ENCODE measurements at regions not wholly inside any gene's neighbourhood (a gene's known extent, or its start where the extent isn't known, plus 50 kb on each side); places are given as distances from the start of the nearest gene placed in this dataset.

DNA sequence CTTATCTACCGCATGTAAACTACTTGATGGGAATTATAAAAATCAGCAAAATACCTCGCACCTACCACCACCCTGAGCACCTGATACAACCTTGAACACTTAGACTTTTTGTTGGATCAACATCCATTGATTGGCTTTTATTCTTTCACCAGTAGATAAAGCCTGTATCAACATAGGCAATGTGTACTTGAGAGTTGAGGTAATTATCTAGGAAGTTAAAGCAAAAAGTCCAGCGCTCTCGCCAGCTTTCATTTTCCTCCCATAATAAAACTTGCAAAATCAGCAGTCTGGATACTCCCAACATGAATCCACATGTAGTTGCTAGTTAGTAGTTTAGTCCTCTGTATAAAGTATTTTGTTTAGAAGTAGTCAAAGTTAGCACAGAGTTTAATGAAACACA, 132.0 kb upstream of the PRDM1 start:
- DNase-seq, result no peak

DNA sequence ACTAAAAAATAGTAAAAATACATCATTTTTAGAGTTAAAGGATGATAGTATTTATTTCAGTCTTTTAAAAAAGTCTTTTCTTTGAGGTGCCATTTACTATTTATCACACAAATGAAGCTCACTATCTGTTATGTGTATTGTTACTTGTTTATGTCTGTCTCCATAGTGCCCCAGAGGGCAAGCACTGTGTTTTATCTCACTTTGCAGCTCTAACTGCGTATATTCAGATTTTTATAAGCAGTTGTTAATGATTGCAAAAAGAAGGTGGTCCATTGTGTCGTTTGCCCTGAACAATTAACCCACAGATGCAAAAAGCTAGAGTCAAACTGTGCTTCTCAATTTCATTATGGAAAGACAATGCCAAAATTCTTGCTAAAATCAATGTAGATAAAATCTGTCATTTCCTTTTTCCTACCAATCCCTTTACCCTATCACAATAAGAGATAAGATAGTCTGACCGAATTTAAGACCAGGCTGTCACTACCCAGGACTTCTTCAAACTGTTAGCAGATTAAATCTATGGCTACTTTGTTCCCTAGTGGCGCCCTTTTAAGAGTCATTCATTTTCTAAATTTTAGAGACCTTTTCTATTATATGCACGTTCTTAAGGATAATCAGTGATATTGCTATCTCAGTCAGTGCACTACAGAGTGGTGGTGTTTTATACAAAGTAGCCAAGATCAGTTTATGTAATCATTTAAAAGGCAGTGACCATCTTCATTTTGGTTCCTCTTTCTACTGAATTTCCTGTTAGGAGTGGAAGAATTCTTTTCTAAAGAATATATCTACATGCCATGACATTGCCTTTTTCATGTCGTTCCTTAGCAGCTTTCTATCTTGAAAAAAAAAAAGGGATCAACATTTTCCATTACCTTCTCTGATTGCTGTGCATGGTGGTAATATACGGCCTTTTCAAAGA, 133.1 kb upstream of the PRDM1 start:
- no peak for DNase-seq

DNA sequence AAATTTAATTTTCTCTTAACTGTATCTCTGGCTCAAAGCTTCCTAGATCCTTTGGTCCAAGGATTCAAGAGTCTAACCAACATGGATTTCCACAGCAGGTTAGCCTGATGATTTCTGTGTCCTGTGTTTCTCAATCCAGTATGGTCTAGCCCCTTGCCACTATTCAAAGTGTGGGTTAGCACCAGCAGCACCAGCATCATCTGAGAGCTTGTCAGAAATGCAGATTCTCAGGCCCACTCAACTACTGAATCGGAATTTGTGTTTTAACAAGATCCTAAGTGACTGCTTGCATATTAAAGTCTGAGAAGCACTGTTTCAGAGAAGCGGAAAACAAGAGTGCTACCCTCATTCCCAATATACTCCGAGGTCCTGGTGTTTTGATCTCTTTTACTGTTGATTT, 133.8 kb upstream of the PRDM1 start:
- DNase-seq, result no peak

DNA sequence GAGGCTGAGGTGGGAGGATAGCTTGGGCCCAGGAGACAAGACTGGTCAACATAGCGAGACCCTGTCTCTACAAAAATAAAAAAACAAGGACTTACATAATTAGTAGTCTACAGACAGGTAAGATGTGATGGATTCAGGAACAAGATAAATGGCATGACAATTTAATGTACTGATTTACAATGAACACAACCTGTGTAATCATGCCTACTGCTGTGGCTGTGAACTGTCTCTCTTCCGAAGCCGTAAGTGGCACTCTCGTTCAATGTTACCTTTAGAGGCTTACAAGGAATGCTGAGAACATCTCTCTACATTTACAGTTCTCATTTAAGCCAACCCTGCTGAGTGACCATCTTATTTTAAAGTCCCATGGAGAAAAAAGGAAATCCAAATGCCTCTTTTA, 134.8 kb upstream of the PRDM1 start:
- no peak for DNase-seq

DNA sequence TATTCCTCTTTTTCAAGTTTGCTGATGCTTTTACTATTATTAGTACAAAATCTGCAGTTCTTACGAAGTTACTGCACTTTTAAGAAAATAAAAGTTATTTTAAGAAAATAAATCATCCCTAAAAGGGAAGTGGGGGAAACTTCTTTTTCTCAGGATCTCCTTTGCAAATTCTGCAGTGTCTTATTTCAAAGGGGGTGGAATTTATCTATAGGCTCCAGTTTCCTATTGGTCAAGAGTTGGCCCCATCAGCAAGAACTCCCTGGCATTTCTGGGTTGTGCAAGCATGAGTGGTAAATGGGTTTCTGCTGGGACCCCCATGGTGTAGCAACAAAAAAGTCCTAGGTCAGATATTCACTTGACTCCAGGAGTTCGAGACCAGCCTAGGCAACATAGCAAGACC, 136.3 kb upstream of the PRDM1 start:
- DNase-seq, result no peak

DNA sequence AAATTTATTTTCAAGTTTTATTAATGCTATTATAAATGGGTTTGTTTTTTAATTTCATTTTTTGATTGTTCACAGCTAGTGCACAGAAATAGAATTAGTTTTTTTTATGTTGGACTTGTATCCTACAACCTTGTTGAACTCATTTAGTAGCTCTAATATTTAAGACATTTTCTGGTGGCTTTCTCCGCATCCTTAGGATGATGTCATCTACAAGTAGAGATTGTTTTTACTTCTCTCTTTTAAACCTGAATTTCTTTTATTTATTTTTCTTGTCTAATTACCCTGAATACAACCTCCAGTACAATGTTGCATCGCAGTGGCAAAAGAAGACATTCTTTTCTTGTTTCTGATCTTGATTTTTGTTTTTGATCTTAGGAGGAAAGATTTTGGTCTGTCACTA, 142.6 kb upstream of the PRDM1 start:
- no peak for DNase-seq

DNA sequence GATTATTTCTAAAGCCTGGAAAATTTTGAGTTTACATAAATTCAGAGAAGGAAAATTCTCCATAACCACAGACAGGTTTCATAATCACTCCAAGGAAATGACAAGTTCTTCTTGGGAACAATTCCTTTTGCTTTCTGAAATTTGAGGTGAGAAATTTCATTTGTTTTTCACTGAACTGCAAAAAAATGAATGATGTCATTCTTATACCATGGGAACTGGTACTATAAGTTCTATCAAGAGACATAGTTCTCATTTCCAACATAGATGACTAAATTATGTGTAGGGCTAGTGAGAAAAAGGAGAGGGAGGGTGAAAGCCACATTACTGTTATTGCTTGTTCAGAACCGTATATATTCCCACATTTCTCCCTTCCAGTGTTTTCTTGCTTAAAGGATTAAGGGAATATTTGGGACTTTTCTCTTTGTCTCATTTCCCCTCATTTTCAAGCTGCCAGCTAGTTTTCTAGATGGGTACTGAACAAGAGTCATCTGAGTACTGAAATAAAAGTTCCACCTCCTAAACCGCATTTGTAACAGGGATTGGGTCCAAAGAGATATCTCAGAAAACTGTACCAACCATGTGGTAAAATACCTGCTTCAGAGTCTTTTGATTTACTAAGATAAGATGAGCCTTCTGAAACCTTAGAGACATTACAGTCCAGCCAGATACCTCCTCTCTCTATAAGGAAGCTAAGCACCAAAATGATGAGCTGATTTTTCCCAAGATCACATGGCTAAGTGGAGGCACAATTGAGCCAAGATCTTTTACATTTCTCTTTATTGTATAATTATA, 144.3 kb upstream of the PRDM1 start:
- no peak for DNase-seq

DNA sequence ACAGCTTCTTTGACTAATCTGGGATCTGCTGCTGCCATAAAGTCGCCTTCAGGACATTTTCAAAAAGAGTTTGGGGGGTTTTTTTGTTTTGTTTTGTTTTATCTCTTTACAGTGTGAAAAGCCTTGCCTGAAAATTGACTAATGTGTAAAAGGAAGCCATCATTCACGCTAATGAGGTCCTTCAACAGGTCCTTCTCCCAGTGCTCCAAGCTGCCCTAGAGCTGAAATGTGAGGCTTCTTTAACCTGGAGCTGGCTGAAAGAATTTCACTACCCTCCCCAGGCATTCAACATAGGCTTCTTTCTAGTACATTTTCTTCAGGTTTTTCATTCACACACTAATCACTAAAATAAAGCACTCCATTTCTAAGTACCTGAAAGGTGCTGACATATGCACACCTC, 145.1 kb upstream of the PRDM1 start:
- DNase-seq, result no peak

DNA sequence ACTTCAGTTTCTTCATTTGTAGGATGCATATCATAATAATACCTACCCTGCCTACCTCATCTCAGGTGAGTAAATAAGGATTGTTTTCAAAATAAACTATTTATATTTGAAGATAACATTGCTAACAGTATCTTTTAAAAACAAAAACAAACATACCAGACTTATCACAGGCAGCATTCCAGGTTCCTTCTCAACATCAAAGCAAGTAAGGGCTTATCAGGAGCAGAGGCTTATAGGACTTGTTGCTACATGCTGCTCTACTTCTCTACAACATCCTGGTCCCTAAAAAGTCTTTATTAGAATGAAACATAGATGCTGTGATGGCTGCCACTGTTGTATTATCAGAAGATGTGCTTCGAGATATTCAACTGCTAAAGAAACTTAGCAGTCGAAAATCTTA, 149.2 kb upstream of the PRDM1 start:
- no peak for DNase-seq

DNA sequence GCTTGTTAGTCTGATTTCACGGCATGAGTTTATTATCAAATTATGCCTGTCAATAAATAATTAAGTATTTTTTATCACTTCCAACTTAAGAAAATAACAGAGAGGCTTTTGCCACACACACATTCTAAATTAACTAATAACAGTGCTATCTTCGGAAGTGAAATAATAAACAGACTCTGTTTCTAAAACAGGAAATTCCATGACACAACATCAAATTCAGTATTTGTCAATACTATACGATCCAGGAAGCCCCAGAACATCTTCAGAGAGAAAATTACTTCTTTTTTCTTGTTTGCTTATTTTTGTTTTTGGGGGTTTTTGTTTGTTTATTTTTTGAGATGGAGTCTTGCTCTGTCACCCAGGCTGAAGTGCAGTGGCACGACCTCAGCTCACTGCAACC, 150.7 kb upstream of the PRDM1 start:
- no peak for DNase-seq

DNA sequence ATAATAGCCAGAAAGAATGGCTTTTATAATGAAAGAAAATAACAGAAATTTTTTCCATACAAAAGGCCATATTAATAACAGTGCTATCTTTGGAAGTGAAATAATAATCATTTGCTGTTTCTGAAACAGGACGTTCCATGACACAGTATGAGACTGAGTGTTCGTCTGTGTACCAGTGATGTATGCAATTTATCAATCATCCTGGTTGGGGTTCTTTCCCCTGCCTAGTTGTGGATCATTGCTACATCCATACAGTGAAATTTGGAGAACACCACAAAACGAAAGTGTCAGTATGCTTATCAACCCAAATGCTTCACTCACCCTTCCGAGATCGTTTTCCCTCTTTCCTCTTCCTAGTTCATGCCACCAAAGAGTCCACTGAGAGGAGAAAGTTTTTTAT, 151.4 kb upstream of the PRDM1 start:
- DNase-seq, result no peak

DNA sequence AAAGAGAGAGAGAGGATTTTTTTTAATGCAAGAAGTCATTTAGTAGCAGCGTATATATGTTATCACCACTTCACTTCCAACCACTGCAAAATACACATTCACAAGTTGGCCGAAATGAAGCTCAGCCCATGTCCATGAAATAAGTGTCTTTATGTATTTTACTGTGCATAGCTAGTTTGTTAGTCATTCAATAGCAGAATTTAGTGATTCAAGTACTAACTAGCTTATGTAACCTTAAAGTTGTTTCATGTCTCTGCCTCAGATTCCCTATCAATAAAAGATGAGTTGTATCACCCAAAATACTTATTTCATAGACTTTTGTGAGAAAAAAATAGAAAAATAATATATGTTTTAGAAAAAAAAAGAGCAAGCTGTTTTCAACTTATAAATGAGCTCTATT, 153.7 kb upstream of the PRDM1 start:
- no peak for DNase-seq

DNA sequence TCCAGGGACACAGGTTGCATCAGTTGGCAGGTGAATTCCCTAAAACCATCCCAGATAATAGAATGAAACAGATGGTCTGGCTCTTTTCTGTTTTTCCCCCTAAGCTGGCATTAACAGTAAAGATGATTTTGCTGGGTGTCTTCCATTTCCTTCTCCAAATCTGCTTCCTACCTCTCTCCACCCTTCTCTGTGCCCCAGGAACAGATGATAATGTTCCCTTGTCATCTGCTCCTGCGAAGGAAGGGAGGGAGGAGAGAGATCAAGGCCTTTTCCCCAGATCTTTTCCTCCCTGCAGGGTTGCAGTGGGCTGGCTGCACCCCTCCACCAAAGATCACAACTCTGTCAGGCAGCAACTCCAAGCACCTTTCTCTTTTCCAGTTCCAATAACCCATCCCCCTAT, 156.5 kb upstream of the PRDM1 start:
- DNase-seq, result no peak

DNA sequence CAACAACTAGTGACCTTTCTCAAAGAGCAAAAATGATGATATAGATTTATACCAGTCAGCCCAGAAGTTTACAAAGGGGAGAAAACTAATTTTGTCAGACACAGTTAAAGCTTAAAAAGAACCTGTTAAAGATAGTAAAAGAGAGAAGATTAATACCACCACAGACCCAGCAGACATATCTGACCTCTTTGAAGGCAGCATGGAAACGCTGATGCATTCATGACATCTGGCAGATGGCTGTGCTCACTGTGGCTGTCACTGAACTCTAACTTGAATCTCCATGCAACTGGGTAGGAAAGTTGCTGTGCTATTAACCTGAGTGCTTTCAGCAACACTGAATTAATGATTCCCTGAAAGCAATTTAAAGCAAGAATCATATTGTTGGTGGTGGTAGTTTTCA, 159.8 kb upstream of the PRDM1 start:
- no peak for DNase-seq

DNA sequence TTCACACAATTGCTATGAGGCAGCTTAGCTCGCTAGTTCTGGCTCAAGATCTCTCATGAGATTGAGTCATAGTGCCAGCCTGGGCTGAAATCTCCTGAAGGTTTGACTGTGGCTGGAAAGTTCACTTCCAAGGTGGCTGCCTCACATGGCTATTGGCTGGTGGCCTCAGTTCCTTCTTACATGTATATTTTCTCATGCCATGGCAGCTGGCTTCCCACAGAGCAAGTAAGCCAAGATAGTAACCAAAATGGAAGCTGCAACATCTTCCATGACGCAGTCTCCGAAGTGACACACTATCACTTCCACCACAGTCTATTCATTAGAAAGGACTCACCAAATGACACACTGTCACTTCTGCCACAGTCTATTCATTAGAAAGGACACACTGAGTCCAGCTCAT, 160.4 kb upstream of the PRDM1 start:
- no peak for DNase-seq

DNA sequence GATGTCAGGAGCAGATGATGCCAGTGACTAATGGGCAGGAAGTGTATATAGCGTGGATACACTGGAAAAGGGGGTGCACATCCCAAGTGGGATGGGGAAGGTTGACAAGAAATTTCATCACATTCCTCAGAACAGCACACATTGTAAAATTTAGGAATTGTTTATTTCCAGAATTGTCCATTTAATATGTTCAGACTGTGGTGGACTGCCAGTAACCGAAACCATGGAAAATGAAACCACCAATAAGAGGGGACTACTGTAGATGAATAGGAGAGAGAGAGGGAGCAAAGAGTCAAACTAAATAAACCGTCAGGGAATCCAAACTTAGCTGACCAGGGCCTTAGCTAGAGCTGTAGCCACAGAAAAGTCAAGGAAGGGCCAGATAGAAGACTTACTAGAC, 164.4 kb upstream of the PRDM1 start:
- DNase-seq, result no peak

DNA sequence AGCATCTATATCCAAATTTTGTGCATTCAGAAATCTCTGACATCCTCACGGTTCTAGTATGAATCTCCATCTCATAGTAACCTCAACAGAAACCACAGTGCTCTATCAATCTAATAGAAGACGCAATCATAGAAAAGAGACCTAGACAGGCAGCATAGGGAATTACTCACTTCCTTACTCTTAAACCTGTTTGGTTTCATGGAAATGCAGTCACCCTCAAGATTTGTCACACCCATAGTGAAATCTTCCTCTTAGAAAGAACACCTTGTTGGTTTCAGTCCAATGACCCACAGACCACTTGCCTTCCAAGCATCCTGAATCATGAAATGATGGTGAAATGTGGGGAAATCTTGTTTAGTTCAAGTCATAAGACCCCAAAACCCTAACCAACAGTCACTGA, 166.1 kb upstream of the PRDM1 start:
- DNase-seq, result no peak

DNA sequence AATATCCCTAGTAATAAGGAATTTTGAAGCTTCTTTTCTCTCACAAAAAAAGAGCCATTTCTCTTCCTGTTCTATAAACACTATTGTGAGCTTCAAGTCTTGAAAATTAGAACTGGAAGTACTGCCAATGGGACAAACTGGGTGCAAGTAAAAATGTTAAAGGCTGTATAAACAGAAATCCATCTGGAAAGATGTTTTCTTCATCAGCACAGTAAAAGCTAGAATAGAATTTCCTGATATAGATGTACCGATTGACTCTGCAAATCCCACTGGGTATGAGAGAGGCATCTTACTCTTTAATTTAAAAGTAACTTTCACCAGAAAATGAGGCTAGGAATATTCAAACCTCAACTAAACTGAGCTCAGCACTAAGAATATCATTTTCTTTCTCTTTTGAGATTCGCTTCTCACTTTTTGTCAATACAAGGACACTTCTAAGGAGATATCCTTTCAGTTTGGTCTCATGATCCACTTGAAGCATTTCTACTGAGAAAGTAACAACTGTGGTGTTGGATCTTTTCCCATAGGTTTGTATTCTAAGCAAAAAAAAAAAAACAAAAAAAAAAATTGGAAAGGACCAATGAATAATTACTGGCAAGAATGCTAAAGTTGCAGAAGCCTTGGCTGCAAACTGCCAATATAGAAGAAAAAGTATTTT, 169.0 kb upstream of the PRDM1 start:
- DNase-seq, result no peak

DNA sequence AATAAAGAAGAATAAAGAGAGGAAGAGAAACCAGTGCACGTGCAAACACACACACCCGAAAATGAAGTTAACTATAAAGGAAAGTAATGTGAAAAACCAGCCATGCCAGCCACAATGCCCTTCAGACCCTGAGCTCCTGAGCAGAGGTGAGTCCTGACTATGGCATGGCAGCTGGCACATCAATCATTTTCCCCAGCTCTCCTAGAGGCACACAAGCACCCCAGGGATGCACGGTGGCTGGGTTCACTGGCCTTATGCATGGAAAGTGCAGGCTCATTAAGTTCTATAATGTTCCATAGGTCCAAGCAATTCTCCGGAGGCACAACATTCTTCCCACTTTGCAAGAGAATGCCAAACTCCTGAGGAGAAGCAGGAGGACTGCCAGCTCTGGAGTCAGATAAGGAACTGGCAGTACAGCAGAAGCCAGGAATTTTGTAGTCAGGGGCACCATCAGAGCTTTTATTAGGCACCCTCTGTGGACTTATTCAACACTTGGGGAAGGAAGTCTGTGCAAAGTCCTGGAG, 175.0 kb upstream of the PRDM1 start:
- DNase-seq, result no peak

DNA sequence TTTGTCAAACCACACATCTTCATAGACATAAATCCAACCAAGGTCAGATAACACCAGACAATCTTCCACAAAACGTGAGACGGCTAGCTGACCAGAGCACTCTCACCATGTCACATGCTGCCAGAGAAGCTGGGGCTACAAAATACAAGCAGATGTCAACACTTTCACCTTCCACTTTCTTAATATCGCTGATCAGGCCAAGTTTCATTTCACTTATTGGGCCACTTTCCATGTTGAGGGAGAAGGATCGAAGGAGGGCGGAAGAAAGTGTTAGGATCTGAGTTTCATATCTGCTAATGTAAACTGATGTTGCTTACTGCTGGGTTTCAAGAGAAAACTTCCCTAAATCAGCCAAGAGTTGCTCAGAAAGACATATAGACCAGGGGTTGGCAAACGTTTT, 177.0 kb upstream of the PRDM1 start:
- DNase-seq, result no peak

DNA sequence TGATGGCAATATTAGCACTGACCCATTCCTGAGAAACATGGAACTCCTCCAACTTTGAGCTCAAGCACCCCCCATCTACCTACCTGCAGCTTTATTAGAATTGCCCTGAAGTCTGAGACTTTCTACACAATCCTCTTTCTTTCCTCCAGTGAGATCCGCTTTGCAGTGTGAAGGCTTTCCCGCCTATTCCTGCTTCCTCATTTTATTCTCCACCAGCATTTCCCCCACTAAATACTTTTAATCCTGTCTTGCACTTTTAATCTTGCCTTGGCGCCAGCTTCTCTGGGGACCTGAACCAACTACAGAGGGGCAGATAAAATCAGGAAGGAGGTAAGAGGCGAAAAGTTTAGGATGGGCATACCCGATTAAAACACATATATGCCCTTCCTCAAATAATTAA, 178.1 kb upstream of the PRDM1 start:
- DNase-seq, result no peak

DNA sequence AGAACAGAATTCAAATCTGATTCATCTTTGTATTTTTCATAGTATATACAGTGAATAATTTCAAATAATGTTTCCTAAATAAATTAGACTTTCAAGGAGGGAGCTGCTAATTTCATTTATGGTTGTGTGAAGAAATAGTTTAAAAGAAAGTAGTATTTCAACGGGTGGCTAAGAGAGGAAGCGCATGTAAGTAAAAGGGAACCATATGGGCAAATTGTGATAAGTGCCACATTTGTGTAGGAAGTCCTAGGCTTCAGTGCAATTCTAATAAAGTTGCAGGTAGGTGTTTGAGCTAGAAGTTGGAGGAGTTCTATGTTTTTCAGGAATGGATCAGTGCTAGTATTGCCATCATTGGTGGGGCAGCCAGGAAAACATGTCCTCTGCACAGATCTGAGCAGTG, 178.8 kb upstream of the PRDM1 start:
- no peak for DNase-seq

DNA sequence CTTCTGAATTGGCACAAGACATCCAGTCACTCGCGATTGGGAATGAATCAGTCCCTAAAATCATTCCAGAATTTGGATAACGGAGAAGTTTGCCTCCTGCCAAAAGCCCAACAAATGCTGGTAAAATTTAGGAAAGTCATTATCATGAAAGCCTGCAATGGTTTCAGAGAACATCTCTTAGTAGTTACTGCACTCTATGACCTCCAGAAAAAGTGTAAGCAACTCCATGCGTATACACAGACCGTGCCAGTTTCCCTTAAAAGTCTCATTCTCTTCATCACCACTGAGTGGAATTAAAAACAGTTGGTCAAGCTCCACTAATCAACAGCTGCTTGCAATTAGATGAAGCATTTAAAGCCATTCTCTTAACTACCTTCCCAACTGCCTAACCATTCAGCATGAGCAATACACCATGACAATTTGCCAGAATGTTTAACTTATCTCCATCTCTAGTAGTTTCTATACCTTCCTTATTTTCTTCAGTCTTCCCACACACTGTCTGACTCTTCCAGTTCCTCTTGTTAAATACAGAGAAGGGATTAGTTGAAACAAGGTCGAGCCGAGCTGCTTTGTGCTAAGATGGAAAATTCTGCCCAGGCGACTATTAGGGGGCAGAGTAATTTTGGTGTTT, 183.6 kb upstream of the PRDM1 start:
- DNase-seq, result no peak
